Upper lobe of left lung (tissue), 4 donors: ENCODE measurements at regions not wholly inside any gene's neighbourhood (a gene's known extent, or its start where the extent isn't known, plus 50 kb on each side); places are given as distances from the start of the nearest gene placed in this dataset.

Source experiments
- EP300 ChIP-seq, 4 donors: sonication (generic); formaldehyde crosslinking; IDR thresholded peaks; one replicate each; pipeline ENCODE4 v1.5.1; 2017; ENCODE audit warnings: antibody characterized with exemption in 4 of 4, control low read depth in 2 of 4
- POLR2A ChIP-seq, 4 donors: fragments of 450-650 bp; IDR thresholded peaks; one replicate each; pipeline ENCODE4 v1.5.1; 2016 to 2017; ENCODE audit warnings: antibody characterized with exemption in 4 of 4, mild to moderate bottlenecking in 2 of 4
- POLR2AphosphoS5 ChIP-seq, 2 donors: sonication (generic); formaldehyde crosslinking; IDR thresholded peaks; one replicate each; pipeline ENCODE4 v1.5.1; 2017; ENCODE audit warnings: antibody characterized with exemption in 2 of 2
- TF ChIP-seq, protein P1 (sequence below), 6 experiments: fragments of 450-650 bp in 4 of 6; fragments of 200-600 bp in 2 of 6; sonication (generic) in 2 of 6; IDR thresholded peaks; one replicate each; pipeline ENCODE4 v1.5.1; 2016 to 2019; ENCODE audit warnings: antibody characterized with exemption in 6 of 6

- TF ChIP-seq, protein P1, sequence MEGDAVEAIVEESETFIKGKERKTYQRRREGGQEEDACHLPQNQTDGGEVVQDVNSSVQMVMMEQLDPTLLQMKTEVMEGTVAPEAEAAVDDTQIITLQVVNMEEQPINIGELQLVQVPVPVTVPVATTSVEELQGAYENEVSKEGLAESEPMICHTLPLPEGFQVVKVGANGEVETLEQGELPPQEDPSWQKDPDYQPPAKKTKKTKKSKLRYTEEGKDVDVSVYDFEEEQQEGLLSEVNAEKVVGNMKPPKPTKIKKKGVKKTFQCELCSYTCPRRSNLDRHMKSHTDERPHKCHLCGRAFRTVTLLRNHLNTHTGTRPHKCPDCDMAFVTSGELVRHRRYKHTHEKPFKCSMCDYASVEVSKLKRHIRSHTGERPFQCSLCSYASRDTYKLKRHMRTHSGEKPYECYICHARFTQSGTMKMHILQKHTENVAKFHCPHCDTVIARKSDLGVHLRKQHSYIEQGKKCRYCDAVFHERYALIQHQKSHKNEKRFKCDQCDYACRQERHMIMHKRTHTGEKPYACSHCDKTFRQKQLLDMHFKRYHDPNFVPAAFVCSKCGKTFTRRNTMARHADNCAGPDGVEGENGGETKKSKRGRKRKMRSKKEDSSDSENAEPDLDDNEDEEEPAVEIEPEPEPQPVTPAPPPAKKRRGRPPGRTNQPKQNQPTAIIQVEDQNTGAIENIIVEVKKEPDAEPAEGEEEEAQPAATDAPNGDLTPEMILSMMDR (IDR thresholded peaks at IDR 0.05) = no peak
- TF ChIP-seq EP300 (IDR thresholded peaks at IDR 0.05) = no peak
- no peak for TF ChIP-seq POLR2A (IDR thresholded peaks at IDR 0.05)
- TF ChIP-seq POLR2AphosphoS5 (IDR thresholded peaks at IDR 0.05) = no peak
These were observed 194.3 kb downstream of the KIF18A start for GRCh38 chr11:27913650-27914049.
